Activated CD4-positive, alpha-beta T cell treated with anti-CD3 and anti-CD28 coated beads for 48 hours (primary cell): ENCODE measurements at regions not wholly inside any gene's neighbourhood (a gene's known extent, or its start where the extent isn't known, plus 50 kb on each side); places are given as distances from the start of the nearest gene placed in this dataset.
"Not testable (repeated sequence)": the region's sequence is repeated elsewhere in the genome, so short reads cannot be mapped to it uniquely, and the experiment has no call there.

Experiments
- DNase-seq: peaks from one replicate; pipeline ENCODE4 v3.0.0-alpha.2; 2020

DNA sequence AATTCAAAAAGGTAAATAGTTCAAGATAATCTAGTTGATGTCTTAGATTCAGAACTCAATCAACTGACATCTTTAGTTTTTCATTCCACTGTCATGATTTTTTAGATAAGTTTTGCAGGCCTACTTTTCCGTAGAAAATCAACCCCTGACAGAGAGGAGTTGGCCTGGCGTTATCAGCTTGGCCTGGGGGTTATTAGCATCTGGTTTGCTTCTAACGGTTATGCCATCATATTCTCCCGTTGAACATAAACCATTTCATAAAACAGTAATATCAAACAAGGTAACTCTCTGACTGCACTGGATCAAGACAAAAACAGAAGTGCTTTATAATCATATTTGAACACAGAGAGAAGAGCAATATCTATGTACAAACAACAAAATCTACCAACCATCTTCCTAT, 130.8 kb upstream of the PCDH20 start:
- DNase-seq = no peak

DNA sequence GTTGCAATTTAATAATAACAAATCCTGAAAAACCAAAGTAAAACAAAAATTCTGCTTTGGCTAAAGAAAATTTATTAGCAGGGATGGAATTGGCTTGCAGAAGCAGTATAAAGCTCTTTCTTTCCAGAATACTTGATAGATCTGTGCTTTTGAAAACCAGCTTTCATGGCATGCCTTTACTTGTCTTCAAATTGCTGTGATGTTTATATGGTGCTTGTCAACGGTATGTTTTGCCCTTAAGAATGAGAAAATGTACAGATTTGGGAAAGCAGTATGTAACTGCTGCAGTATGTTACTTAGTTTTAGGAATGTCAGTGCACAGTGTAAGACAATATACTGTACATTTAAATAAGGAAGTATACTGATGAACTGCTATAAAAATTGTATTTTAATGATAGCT, 120.8 kb upstream of the PCDH20 start:
- no peak for DNase-seq

DNA sequence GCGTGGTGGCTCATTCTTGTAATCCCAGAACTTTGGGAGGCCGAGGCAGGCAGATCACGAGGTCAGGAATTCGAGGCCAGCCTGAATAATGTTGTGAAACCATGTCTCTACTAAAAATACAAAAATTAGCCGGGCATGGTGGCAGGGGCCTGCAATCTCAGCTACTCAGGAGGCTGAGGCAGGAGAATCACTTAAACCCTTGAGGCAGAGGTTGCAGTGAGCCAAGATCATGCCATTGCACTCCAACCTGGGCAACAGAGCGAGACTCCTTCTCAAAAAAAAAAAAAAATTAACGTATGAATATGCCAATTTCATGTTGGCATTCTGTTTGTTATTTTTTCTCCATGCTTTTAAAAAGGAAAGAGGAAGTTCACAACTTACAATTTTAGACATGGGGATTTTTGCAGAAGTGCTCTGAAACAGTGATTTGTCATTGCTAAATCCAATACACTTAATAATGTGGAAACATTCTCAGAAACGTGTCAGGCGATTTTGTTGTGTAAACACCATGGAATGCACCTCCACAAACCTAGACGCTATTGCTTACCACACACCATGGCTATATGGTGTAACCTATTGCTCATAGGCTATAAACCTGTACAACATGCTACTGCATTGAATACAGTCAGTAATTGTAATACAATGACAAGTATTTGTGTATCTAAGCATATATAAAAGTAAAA, 115.9 kb upstream of the PCDH20 start:
- DNase-seq = no peak

DNA sequence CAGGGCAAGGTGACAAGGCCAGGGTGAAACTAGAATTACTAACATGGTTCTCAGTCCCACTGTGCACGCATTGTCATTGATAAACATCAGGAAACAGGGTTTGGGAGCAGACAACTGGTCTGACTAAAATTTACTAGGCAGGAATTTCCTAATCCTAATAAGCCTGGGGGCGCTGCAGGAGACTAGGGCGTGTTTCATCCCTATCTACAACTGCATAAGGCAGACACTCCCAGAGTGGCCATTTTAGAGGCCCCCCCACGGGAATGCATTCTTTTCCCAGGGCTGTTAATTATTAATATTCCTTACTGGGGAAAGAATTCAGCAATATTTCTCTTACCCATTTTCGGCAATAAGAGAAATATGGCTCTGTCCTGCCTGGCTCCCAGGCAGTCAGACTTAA, 103.6 kb upstream of the PCDH20 start:
- DNase-seq = not testable (repeated sequence)

DNA sequence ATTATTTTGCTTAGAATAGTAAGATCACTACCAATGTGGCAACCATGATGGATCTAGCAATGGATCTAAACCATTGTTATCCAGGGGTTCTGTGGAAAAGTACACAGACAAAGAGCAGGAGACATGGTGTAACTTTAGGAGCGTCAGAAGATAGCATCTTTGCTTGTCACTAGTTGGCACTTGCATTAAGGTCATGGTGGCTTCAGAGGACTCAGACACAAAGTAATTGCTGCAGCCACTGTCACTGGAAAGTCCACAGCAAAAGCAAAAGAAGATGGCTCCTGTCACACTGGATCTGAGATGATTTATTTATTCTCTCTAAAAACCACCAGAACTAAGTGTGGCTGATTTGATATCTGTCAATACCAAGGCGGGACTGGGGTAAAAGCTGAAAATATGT, 93.3 kb upstream of the PCDH20 start:
- no peak for DNase-seq

DNA sequence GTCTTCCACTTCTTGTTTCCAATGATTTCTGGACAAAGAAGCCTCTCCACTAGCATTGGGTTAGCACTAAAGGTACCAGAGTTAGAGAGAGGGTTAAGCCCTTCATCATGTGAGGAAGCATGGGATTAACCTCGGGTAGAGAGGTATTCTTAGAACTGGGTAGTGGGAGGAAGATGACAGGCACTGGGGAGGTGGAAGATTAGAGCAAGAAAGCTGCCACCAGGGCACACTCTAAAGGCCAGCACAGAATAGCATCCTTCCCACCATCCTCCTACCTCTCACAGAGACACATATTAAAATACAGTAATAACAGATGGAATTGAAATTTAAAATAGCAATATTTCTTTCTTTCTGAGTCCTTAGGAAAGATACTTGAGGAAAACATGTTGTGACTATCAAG, 84.5 kb upstream of the PCDH20 start:
- no peak for DNase-seq

DNA sequence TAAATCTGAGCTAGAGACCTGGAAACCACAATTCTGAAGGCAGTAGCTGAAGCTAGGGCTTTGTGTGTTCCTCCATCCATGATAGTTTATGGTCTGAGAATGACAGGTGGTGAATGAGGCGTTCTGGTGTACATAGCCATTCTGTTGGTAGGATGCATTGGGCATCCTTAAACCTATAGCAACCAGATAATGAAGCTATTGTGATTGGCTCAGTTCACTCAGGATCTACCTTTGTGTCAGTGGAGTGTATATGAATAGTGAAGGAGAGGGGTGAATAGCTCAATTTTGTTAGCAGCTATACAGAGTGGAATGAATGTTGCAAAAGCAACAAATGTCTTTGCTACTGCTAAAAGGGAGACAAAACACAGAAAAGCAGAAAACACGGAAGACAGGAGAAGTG, 80.0 kb upstream of the PCDH20 start:
- DNase-seq = no peak

DNA sequence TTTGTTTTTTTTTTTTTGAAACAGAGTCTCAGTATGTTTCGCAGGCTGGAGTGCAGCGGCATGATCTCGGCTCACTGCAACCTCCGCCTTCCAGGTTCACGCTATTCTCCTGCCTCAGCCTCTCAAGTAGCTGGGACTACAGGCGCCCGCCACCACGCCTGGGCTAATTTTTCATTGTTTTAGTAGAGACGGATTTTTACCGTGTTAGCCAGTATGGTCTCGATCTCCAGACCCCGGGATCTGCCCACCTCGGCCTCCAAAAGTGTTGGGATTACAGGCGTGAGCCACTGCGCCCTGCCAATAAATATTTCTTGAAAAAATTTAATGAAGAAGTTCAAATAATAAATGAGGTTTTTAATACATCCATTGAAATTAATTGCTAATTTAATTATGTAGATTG, 77.9 kb upstream of the PCDH20 start:
- DNase-seq = not testable (repeated sequence)

DNA sequence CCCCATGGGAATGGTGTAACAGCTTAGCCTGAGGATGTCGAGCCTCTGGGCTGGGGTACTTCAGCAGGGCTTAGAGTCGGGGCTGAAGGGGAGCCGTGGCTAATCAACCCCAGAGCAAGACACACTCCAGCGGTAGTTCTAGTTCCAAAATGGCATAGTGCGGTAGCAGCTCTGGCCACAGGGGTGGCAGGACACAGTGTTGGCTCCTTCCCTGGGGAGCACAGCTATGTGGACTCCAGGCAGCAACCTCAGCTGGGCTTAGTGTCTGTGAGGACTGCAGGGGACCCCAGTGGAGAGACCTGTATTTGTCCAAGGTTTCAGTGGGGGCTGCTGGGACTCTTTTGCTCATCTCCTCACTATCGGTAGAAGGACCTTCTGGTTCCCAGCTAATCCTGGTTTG, 70.8 kb upstream of the PCDH20 start:
- DNase-seq = no peak

DNA sequence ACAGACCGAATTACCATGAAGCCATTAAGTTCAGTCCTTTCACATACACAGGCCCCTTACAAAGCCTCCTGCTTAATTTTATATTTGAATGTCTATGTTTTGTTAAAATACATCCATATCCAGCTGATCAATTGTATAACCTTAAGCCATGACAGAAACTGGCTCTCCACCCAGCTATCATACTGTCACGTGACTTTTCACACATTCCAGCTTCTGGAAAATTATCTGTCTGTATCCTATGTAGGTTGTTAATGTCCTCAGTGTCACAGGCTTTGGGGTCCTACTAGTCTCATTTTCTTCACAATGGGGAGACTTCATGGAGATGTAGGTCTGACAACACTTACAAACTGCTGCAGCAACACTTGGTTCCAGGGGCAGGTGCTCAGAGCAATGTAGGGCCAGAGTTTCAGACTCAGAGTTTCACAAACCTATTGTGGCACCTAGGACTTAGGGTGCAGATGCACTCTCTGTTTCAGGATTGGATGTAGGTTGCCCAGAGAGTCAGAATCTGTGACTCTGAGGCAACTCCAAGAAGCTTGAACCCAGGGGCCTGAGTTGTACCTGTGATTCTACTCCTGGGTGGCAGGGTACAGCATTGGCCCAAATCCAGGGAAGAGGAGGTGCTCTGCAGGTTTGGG, 69.6 kb upstream of the PCDH20 start:
- DNase-seq = no peak

DNA sequence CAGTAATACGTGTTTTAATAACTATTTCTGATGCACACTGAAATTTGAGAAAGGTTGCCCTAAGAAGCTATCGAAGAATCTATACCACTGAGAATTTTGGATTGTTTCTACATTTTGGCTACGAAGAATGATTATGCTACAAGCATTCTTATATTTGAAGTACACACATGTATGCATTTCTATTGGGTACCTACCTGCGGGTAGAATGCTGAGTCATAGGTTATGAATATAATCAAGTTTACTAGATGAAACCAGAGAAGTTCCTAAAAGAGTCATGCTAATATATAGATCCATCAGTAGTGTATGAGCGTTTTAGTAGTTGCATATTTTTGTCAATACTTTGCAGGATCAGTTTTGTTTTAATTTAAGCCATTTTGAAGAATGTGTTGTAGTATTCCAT, 62.0 kb upstream of the PCDH20 start:
- no peak for DNase-seq

DNA sequence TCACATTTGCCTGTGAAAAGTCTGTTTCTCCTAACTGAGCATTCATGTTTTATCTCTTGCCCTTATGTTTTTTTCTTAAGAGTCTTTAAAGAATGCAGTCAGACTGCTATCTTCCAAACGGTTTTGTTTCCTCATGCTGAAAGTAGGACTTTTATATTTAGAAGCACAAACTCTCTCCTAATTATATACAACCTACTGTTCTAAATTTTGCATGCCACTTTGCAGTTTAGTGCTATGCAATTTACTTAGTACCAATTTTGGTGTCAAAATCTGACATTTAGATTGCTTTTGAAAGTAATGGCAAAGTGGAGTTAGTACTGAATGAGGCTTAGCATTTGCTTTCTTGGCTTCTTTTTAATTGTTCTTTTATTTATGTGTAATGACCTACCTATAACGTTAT, 55.1 kb upstream of the PCDH20 start:
- no peak for DNase-seq

DNA sequence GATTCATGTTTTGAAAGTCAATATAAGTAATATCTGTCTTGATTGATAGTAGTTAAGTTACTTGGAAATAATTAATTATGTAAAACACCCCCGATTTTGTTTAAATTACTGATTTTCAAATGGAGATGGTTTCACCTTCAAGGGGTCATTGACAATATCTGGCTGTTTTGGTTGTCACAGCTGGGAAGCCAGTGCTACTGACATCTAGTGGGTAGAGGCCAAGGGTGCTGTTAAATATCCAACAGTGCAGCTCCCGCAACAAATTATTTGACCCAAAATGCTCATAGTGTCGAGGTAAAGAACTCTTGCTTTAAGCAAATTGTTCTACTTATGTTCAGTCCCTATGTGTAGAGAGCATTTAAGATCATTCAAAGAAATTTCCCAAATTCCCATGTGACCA, 50.6 kb upstream of the PCDH20 start:
- no peak for DNase-seq
